SH-SY5Y (cell line): ENCODE measurements at regions not wholly inside any gene's neighbourhood (a gene's known extent, or its start where the extent isn't known, plus 50 kb on each side); places are given as distances from the start of the nearest gene placed in this dataset.

ENCODE experiments used
- GATA2 ChIP-seq: IDR thresholded peaks from 2 replicates; pipeline ENCODE4 v1.6.1; 2011; ENCODE audit warnings: mild to moderate bottlenecking, low read depth, low read length
- GATA3 ChIP-seq: IDR thresholded peaks from 2 replicates; pipeline ENCODE4 v1.6.1; 2011; ENCODE audit warnings: low read depth, mild to moderate bottlenecking, low read length, moderate library complexity

- no peak for TF ChIP-seq GATA2
- no peak for TF ChIP-seq GATA3
Observed at GRCh38 chr1:229194096-229194495, 76.8 kb upstream of the RAB4A start.
